ENCODE measurements at regions not wholly inside any gene's neighbourhood (a gene's known extent, or its start where the extent isn't known, plus 50 kb on each side); places are given as distances from the start of the nearest gene placed in this dataset.

DNA sequence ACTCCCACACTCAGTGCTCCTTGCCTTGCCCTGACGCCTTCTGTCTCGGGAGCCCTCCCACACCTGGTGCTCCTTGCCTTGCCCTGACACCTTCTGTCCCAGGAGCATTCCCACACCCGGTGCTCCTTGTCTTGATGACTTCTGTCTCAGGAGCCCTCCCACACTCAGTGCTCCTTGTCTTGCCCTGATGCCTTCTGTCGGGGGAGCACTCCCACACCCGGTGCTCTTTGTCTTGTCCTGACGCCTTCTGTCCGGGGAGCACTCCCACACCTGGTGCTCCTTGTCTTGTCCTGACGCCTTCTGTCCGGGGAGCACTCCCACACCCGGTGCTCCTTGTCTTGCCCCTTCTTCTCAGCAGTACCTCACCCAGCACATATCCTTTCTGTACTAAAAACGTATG, 207.2 kb upstream of the ADARB2 start:
- TF ChIP-seq CTCF (IDR thresholded peaks at IDR 0.05) (no peak), POLR2A (IDR thresholded peaks at IDR 0.05) (no peak), EP300 (IDR thresholded peaks at IDR 0.05; ENCODE audit: low read depth) (no peak)
